ENCODE measurements at regions not wholly inside any gene's neighbourhood (a gene's known extent, or its start where the extent isn't known, plus 50 kb on each side); places are given as distances from the start of the nearest gene placed in this dataset.
"Not testable (repeated sequence)": the region's sequence is repeated elsewhere in the genome, so short reads cannot be mapped to it uniquely, and the experiment has no call there.

- intact Hi-C loops (cut with DNase I): no loop called here
- no peak for ATAC-seq (ENCODE audit: poor library complexity)
- no peak for DNase-seq
Observed at GRCh38 chr17:43319293-43320124, 79.3 kb upstream of the ARL4D start.

- no peak for DNase-seq
- intact Hi-C loops (cut with DNase I): no loop called here
- no peak for ATAC-seq (ENCODE audit: poor library complexity)
Observed at GRCh38 chr17:43316522-43317142, 82.2 kb upstream of the ARL4D start.

DNA sequence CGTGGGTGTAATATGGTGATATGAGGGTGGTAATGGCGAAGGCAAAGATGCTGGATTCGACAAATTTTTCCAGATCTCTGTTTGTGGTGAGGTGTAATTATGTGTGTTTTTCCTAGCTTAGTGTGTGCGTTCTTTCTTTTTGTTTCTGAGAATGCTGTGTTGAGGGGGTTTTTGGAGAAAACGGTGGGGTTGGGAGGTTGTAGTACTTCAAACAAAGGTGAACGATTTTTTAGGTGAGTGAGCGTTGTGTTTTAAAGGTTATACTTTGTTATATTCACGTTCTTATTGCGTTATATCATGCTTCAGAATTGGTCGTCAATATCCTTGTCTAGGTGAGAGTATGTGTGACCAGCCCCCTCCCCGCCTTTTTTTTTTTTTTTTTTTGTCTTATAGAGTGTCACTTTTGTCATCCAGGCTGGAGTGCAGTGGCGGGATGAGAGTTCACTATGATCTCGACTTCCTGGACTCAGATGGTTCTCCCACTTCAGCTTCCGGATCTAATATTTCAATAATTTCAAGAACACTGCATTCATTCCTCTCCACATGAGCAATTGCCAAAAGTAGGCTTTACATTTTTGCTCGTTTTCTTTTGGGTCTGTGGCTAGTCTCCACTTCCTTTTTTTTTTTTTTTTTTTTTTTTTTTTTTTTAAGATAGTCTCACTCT lies 82.2 kb upstream of the RNU2-1 start:
- ATAC-seq (ENCODE audit: poor library complexity) (no peak), DNase-seq (no peak)
- intact Hi-C loops (cut with DNase I): no loop called here

GRCh38 chr17:43315369-43315768 lies 81.6 kb upstream of the RNU2-1 start:
- intact Hi-C loops (cut with DNase I): no loop called here
- ATAC-seq (ENCODE audit: poor library complexity) (no peak), DNase-seq (no peak)

DNA sequence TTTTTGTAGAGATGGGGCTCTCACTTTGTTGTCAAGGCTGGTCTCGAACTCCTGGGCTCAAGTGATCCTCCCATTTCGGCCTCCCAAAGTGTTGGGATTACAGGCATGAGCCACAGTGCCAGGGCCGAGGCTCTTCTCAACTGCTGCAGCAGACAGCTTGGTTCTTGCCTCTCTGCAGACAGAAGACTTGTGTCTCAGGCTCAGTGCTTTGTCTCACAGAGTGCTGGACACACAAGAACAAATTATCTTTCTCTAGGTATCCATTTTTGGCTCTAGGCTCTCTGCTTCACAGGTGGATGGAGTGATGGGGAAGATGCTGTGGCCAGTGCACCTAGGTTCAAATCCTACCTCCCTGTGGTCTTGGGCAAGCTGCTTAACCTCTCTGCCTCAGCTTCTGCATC lies 80.8 kb upstream of the RNU2-1 start:
- ATAC-seq (ENCODE audit: poor library complexity) (no peak), DNase-seq (peak; percentile 13)
- intact Hi-C loops (cut with DNase I): no loop called here

DNA sequence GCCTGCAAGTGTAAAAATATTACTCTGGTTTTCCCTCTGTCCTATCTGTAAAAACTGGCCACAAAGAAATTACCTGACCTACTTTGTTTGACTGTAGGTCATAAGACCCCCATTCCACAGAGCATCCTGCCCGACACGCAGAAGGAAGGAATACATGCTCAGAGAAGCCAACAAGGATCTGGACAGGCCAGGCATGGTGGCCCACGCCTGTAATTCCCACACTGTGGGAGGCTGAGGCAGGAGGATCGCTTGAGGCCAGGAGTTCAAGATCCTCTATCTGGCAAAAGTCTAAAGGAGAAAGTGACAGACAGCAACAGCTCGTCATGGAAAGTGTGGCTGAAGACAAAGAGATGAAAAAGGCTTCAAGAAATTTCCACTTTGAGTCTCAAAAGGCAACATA lies 78.2 kb upstream of the RNU2-1 start:
- DNase-seq: no peak
- no peak for ATAC-seq (ENCODE audit: poor library complexity)
- intact Hi-C loops (cut with DNase I): no loop called here

DNA sequence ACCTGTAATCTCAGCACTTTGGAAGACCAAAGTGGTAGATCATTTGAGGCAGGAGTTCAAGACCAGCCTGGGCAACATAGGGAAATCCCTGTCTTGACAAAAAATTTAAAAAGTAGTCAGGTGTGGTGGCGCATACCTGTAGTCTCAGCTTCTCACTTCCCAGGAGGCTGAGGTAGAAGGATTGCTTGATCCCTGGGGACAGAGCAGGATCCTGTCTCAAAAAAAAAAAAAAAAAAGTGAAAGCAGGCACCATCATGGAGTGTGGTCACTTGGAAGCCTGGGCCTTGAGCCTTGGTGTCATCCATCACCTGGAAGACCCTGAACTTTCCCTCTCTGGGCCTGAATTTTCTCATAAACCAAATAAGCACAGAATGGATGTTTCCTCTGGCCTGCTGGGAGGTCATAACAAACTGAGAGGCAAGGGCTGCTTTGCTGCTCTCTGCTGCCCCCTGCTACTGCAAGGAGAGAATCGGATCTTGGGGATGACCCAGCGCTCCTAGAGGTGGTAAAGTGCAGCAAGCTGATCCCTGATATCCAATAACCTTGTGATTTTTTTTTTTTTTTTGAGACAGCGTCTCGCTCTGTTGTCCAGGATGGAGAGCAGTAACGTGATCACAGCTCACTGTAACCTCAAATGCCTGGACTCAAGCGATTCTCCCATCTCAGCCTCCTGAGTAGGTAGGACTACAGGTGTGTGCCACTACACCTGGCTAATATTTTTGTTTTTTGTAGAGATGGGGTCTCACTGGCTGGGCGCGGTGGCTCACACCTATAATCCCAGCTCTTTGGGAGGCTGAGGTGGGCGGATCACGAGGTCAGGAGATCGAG lies 75.9 kb upstream of the RNU2-1 start:
- intact Hi-C loops (cut with DNase I): no loop called here
- DNase-seq (peak; percentile 24), ATAC-seq (ENCODE audit: poor library complexity) (no peak)

DNA sequence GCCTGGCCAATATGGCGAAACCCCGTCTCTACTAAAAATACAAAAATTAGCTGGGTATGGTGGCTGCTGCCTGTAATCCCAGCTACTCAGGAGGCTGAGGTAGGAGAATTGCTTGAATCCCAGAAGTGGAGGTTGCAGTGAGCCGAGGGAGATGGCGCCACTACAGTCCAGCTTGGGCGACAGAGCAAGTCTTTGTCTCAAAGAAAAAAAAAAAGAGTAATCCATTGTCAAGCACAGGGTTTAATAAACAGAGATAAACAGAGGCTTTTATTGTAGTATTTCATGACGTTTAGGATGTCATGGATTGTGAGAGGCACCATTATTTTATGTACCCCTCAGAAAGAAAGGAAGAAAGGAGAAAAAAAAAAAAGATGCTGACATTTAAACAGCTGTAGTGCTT lies 75.2 kb upstream of the RNU2-1 start:
- intact Hi-C loops (cut with DNase I): no loop called here
- DNase-seq (peak; percentile 11), ATAC-seq (ENCODE audit: poor library complexity) (no peak)

- intact Hi-C loops (cut with DNase I); ATAC-seq (ENCODE audit: poor library complexity): not testable (repeated sequence)
Observed at GRCh38 chr17:43304792-43305191, 71.0 kb upstream of the RNU2-1 start.

GRCh38 chr17:43303049-43303448 lies 69.3 kb upstream of the RNU2-1 start:
- intact Hi-C loops (cut with DNase I); DNase-seq: not testable (repeated sequence)
- ATAC-seq (ENCODE audit: poor library complexity): peak; percentile 38

More at GRCh38 chr17:43304792-43305191, 71.0 kb upstream of the RNU2-1 start:
- DNase-seq: not testable (repeated sequence)

DNA sequence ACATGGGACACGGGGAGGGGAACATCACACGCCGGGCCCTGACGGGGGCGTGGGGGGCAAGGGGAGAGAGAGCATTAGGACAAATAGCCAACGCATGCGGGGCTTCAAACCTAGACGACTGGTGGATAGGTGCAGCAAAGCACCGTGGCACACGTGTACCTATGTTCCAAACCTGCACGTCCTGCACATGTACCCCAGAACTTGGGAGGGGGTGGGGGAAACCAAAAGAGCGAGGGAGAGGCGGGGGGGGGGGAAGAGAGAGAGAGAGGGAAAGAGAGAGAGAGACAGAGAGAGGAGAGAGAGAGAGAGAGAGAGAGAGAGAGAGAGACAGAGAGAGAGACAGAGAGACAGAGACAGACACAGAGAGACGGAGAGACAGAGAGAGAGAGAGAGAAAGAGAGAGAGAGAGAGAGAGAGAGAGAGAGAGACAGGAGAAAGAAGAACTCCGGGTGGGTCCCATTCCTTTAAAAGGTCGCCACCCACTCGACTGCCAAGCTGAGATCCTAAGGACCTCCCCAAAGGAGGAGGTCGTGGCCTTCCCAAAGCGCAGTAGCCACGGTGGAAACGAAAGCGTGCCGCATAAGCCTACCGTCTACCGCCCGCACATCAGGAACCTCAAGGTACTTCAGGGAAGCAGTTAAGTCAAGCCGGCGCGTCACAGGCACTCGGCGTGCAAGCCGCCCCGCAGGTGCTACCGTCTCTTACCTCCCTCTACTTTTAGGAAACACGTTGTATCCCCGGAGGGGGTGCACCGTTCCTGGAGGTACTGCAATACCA lies 65.7 kb upstream of the RNU2-1 start:
- ATAC-seq (ENCODE audit: poor library complexity); intact Hi-C loops (cut with DNase I); DNase-seq: not testable (repeated sequence)

GRCh38 chr17:43289670-43290069 lies 55.9 kb upstream of the RNU2-1 start:
- intact Hi-C loops (cut with DNase I): not testable (repeated sequence)

GRCh38 chr17:43283606-43284005 lies 49.8 kb upstream of the RNU2-1 start:
- intact Hi-C loops (cut with DNase I); DNase-seq; ATAC-seq (ENCODE audit: poor library complexity): not testable (repeated sequence)

More at GRCh38 chr17:43289670-43290069, 55.9 kb upstream of the RNU2-1 start:
- DNase-seq; ATAC-seq (ENCODE audit: poor library complexity): not testable (repeated sequence)
